ENCODE measurements at regions not wholly inside any gene's neighbourhood (a gene's known extent, or its start where the extent isn't known, plus 50 kb on each side); places are given as distances from the start of the nearest gene placed in this dataset.

DNA sequence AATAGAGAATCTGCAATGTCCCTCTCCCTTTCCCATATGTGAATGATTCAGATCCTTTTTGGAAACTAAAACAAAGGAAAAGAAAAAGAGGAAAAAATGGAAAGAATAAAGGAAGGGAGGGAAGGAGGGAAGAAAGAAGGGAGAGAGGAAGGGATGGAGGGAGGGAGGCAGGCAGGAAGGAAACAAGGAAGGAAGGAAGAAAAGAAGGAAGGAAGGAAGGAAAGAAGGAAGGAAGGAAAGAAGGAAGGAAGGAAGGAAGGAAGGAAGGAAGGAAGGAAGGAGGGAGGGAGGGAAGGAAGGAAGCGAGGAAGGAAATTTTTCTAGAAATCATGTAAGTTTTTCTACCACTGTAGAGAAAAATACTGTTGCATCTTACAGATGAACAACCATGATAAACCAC, 215.0 kb upstream of the CBLB start:
- Histone ChIP-seq H2AFZ (replicated peaks) (no peak overlapping the region), H3K27ac (no peak overlapping the region)
- peaks cover 11% of the 10 kb centered on the region for H3K4me1 Mint-ChIP-seq

DNA sequence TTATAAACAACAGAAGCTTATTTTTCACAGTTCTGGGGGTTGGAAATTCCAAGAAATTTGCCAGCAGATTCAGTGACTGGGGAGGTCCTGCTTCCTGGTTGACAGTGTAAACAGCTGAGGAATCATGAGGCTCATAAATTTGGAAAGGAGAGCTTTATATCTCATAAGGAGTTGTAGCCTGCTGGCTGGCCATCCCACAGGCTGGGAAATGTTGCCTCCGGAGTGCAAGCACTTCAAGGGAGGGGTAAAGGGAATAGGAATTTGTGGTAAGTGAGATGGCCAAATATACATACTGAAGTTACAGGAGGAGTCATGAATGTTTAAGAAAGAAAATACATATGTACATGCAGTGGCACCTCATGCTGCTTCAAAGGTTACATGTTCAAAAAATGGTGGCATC, 217.2 kb upstream of the CBLB start:
- Histone ChIP-seq H2AFZ (replicated peaks) (no peak overlapping the region), H3K9me3 (ENCODE audit: low read depth) (no peaks in the 10 kb centered on the region), H3F3A (ENCODE audit: low read depth) (no peaks in the 10 kb centered on the region), H3K9ac (no peak overlapping the region), H3K4me2 (no peak overlapping the region), H3K4me1 (no peaks in the 10 kb centered on the region), H3K79me2 (ENCODE audit: low read depth) (no peaks in the 10 kb centered on the region), H4K20me1 (ENCODE audit: low read depth) (no peaks in the 10 kb centered on the region), H3K27ac (no peak overlapping the region), H3K4me3 (no peak overlapping the region), H3K27me3 (no peaks in the 10 kb centered on the region), H3K36me3 (no peaks in the 10 kb centered on the region)
- TF ChIP-seq, protein P1, sequence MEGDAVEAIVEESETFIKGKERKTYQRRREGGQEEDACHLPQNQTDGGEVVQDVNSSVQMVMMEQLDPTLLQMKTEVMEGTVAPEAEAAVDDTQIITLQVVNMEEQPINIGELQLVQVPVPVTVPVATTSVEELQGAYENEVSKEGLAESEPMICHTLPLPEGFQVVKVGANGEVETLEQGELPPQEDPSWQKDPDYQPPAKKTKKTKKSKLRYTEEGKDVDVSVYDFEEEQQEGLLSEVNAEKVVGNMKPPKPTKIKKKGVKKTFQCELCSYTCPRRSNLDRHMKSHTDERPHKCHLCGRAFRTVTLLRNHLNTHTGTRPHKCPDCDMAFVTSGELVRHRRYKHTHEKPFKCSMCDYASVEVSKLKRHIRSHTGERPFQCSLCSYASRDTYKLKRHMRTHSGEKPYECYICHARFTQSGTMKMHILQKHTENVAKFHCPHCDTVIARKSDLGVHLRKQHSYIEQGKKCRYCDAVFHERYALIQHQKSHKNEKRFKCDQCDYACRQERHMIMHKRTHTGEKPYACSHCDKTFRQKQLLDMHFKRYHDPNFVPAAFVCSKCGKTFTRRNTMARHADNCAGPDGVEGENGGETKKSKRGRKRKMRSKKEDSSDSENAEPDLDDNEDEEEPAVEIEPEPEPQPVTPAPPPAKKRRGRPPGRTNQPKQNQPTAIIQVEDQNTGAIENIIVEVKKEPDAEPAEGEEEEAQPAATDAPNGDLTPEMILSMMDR (IDR thresholded peaks at IDR 0.05): no peak
- no peak for TF ChIP-seq EZH2 (IDR thresholded peaks at IDR 0.05)
- TF ChIP-seq EZH2phosphoT487 (IDR thresholded peaks at IDR 0.05): no peak
- H3K9me3 Mint-ChIP-seq: peaks cover 4% of the 10 kb centered on the region
- no peak overlapping the region for H3K4me3 Mint-ChIP-seq
- H3K4me1 Mint-ChIP-seq: peaks cover 11% of the 10 kb centered on the region
- peaks cover 4% of the 10 kb centered on the region for H3K27me3 Mint-ChIP-seq (ENCODE audit: insufficient read depth, low read depth)
- no peak overlapping the region for H3K27ac Mint-ChIP-seq
- no peak for DNase-seq (ENCODE audit: low spot score)
- no peaks in the 10 kb centered on the region for H3K36me3 Mint-ChIP-seq

More for the DNA sequence above, 215.0 kb upstream of the CBLB start:
- Histone ChIP-seq H3K27me3 (no peaks in the 10 kb centered on the region), H4K20me1 (ENCODE audit: low read depth) (no peaks in the 10 kb centered on the region), H3K79me2 (ENCODE audit: low read depth) (no peaks in the 10 kb centered on the region), H3K9ac (no peak overlapping the region), H3F3A (ENCODE audit: low read depth) (no peaks in the 10 kb centered on the region), H3K4me2 (no peak overlapping the region), H3K4me1 (no peaks in the 10 kb centered on the region), H3K9me3 (ENCODE audit: low read depth) (no peaks in the 10 kb centered on the region), H3K36me3 (no peaks in the 10 kb centered on the region), H3K4me3 (no peak overlapping the region)
- Mint-ChIP-seq H3K9me3 (peaks cover 4% of the 10 kb centered on the region), H3K27ac (no peak overlapping the region), H3K36me3 (no peaks in the 10 kb centered on the region), H3K4me3 (no peak overlapping the region), H3K27me3 (ENCODE audit: insufficient read depth, low read depth) (peaks cover 4% of the 10 kb centered on the region)
- DNase-seq (ENCODE audit: low spot score): no peak
- TF ChIP-seq, protein P1 (IDR thresholded peaks at IDR 0.05): no peak
- no peak for TF ChIP-seq EZH2 (IDR thresholded peaks at IDR 0.05)
- no peak for TF ChIP-seq EZH2phosphoT487 (IDR thresholded peaks at IDR 0.05)

GRCh38 chr3:106086636-106087035, 217.8 kb upstream of the CBLB start:
- no peak for TF ChIP-seq EZH2 (IDR thresholded peaks at IDR 0.05)
- no peak for TF ChIP-seq EZH2phosphoT487 (IDR thresholded peaks at IDR 0.05)
- TF ChIP-seq, protein P1 (IDR thresholded peaks at IDR 0.05): no peak
- Histone ChIP-seq H2AFZ (replicated peaks) (no peak overlapping the region), H3K79me2 (ENCODE audit: low read depth) (no peaks in the 10 kb centered on the region), H3K36me3 (no peaks in the 10 kb centered on the region), H3K4me3 (no peak overlapping the region), H3K9me3 (ENCODE audit: low read depth) (no peaks in the 10 kb centered on the region), H3K9ac (no peak overlapping the region), H3K27ac (no peak overlapping the region), H3K4me2 (no peak overlapping the region), H3F3A (ENCODE audit: low read depth) (no peaks in the 10 kb centered on the region), H3K27me3 (no peaks in the 10 kb centered on the region), H4K20me1 (ENCODE audit: low read depth) (no peaks in the 10 kb centered on the region), H3K4me1 (no peaks in the 10 kb centered on the region)
- Mint-ChIP-seq H3K4me3 (no peak overlapping the region), H3K9me3 (peaks cover 4% of the 10 kb centered on the region), H3K27ac (no peak overlapping the region), H3K36me3 (no peaks in the 10 kb centered on the region), H3K27me3 (ENCODE audit: insufficient read depth, low read depth) (peaks cover 4% of the 10 kb centered on the region), H3K4me1 (peaks cover 11% of the 10 kb centered on the region)
- no peak for DNase-seq (ENCODE audit: low spot score)

Data from neural progenitor cell (in vitro differentiated cells).